Panc1 (cell line): ENCODE measurements at regions not wholly inside any gene's neighbourhood (a gene's known extent, or its start where the extent isn't known, plus 50 kb on each side); places are given as distances from the start of the nearest gene placed in this dataset.

Experiments
- CTCF ChIP-seq: fragments of 450-650 bp; IDR thresholded peaks from 2 replicates; pipeline ENCODE4 v1.5.1; 2017; ENCODE audit warnings: mild to moderate bottlenecking
- POLR2AphosphoS5 ChIP-seq: IDR thresholded peaks from 2 replicates; pipeline ENCODE4 v1.6.1; 2012; ENCODE audit warnings: mild to moderate bottlenecking, low read depth, low read length, moderate library complexity
- SIN3A ChIP-seq: IDR thresholded peaks from 2 replicates; pipeline ENCODE4 v1.6.1; 2012; ENCODE audit warnings: low read depth, mild to moderate bottlenecking, low read length, moderate library complexity, borderline replicate concordance; ENCODE audit not compliant: insufficient read depth
- TF ChIP-seq, protein P1 (sequence below), 2 experiments: IDR thresholded peaks; 2 replicates each; pipeline ENCODE4 v1.6.1; 2011 to 2012; ENCODE audit warnings: low read depth in 2 of 2, control low read depth in 1 of 2, low read length in 1 of 2, mild to moderate bottlenecking in 1 of 2, moderate library complexity in 1 of 2; ENCODE audit not compliant: insufficient read depth in 1 of 2

DNA sequence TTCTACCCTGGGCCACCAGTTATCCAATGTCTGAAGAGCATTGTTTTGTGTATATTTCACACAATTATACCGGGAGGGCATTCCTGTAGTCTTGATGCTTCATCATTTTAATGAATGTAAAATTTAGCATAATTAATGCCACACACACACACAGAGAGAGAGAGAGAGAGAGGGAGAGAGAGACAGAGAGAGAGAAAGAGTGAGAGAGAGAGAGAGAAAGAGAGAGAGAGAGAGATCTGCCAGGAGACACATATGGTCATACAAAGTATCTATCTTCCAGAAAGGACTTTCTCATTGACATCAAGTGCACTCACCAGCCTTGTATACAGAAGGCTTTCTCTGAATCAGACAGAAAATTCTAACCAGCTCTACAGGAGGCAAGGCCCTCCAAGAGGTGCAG lies 72.3 kb downstream of the KLF6 start:
- no peak for TF ChIP-seq CTCF
- TF ChIP-seq POLR2AphosphoS5: no peak
- TF ChIP-seq, protein P1, sequence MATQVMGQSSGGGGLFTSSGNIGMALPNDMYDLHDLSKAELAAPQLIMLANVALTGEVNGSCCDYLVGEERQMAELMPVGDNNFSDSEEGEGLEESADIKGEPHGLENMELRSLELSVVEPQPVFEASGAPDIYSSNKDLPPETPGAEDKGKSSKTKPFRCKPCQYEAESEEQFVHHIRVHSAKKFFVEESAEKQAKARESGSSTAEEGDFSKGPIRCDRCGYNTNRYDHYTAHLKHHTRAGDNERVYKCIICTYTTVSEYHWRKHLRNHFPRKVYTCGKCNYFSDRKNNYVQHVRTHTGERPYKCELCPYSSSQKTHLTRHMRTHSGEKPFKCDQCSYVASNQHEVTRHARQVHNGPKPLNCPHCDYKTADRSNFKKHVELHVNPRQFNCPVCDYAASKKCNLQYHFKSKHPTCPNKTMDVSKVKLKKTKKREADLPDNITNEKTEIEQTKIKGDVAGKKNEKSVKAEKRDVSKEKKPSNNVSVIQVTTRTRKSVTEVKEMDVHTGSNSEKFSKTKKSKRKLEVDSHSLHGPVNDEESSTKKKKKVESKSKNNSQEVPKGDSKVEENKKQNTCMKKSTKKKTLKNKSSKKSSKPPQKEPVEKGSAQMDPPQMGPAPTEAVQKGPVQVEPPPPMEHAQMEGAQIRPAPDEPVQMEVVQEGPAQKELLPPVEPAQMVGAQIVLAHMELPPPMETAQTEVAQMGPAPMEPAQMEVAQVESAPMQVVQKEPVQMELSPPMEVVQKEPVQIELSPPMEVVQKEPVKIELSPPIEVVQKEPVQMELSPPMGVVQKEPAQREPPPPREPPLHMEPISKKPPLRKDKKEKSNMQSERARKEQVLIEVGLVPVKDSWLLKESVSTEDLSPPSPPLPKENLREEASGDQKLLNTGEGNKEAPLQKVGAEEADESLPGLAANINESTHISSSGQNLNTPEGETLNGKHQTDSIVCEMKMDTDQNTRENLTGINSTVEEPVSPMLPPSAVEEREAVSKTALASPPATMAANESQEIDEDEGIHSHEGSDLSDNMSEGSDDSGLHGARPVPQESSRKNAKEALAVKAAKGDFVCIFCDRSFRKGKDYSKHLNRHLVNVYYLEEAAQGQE (IDR thresholded peaks at IDR 0.05; ENCODE audit: insufficient read depth in 1 of 2, low read depth in 2 of 2, low read length in 1 of 2): no peak
- TF ChIP-seq SIN3A: no peak
